Endothelial cell (in vitro differentiated cells): ENCODE measurements at regions not wholly inside any gene's neighbourhood (a gene's known extent, or its start where the extent isn't known, plus 50 kb on each side); places are given as distances from the start of the nearest gene placed in this dataset.

Experiments used
- DNase-seq: peaks from one replicate; pipeline ENCODE4 v3.0.0; 2021; ENCODE audit warnings: low spot score
- H3K27ac Mint-ChIP-seq: one replicate; pipeline ENCODE4 v1.8.0; 2021; ENCODE audit warnings: mixed read lengths, inconsistent platforms; ENCODE audit not compliant: unreplicated experiment
- H3K27me3 Mint-ChIP-seq: one replicate; pipeline ENCODE4 v1.8.0; 2021; ENCODE audit warnings: mild to moderate bottlenecking, moderate library complexity, mixed read lengths, inconsistent platforms; ENCODE audit not compliant: unreplicated experiment
- H3K36me3 Mint-ChIP-seq: one replicate; pipeline ENCODE4 v1.8.0; 2021; ENCODE audit warnings: mild to moderate bottlenecking, low read depth, mixed read lengths, inconsistent platforms; ENCODE audit not compliant: unreplicated experiment
- H3K4me1 Mint-ChIP-seq: one replicate; pipeline ENCODE4 v1.8.0; 2021; ENCODE audit warnings: mild to moderate bottlenecking, mixed read lengths, inconsistent platforms; ENCODE audit not compliant: unreplicated experiment
- H3K4me3 Mint-ChIP-seq: one replicate; pipeline ENCODE4 v1.8.0; 2021; ENCODE audit warnings: mild to moderate bottlenecking, mixed read lengths, inconsistent platforms; ENCODE audit not compliant: unreplicated experiment
- H3K9me3 Mint-ChIP-seq: one replicate; pipeline ENCODE4 v1.8.0; 2021; ENCODE audit warnings: mixed read lengths, inconsistent platforms; ENCODE audit not compliant: unreplicated experiment
- CTCF ChIP-seq: fragments of 200-600 bp; sonication (generic); IDR thresholded peaks from one replicate; pipeline ENCODE4 v1.5.0; 2021; ENCODE audit warnings: antibody characterized with exemption; ENCODE audit not compliant: unreplicated experiment

- Mint-ChIP-seq H3K4me3 (no peak overlapping the region), H3K4me1 (no peaks in the 10 kb centered on the region), H3K9me3 (no peaks in the 10 kb centered on the region), H3K27ac (no peak overlapping the region), H3K36me3 (no peaks in the 10 kb centered on the region), H3K27me3 (no peaks in the 10 kb centered on the region)
- DNase-seq = no peak
- TF ChIP-seq CTCF = no peak
Measured at GRCh38 chr1:163781146-163781545, 459.4 kb downstream of the NUF2 start.

GRCh38 chr1:163785868-163786405 is 464.2 kb downstream of the NUF2 start:
- H3K27ac Mint-ChIP-seq = no peak overlapping the region
- DNase-seq = no peak
- no peaks in the 10 kb centered on the region for H3K36me3 Mint-ChIP-seq
- no peak for TF ChIP-seq CTCF
- H3K27me3 Mint-ChIP-seq = no peaks in the 10 kb centered on the region
- H3K4me1 Mint-ChIP-seq = no peaks in the 10 kb centered on the region
- no peaks in the 10 kb centered on the region for H3K9me3 Mint-ChIP-seq
- no peak overlapping the region for H3K4me3 Mint-ChIP-seq

GRCh38 chr1:163789911-163790310 is 468.2 kb downstream of the NUF2 start:
- no peak overlapping the region for H3K4me3 Mint-ChIP-seq
- H3K4me1 Mint-ChIP-seq = no peaks in the 10 kb centered on the region
- no peaks in the 10 kb centered on the region for H3K9me3 Mint-ChIP-seq
- TF ChIP-seq CTCF = no peak
- H3K36me3 Mint-ChIP-seq = no peaks in the 10 kb centered on the region
- no peak for DNase-seq
- no peak overlapping the region for H3K27ac Mint-ChIP-seq
- H3K27me3 Mint-ChIP-seq = peaks cover 2% of the 10 kb centered on the region

GRCh38 chr1:163794551-163794950 is 472.8 kb downstream of the NUF2 start:
- no peaks in the 10 kb centered on the region for H3K36me3 Mint-ChIP-seq
- DNase-seq = no peak
- H3K27me3 Mint-ChIP-seq = peaks cover 2% of the 10 kb centered on the region
- no peaks in the 10 kb centered on the region for H3K9me3 Mint-ChIP-seq
- no peak overlapping the region for H3K27ac Mint-ChIP-seq
- H3K4me3 Mint-ChIP-seq = no peak overlapping the region
- H3K4me1 Mint-ChIP-seq = no peaks in the 10 kb centered on the region
- TF ChIP-seq CTCF = no peak

- peaks cover 2% of the 10 kb centered on the region for H3K27me3 Mint-ChIP-seq
- DNase-seq = no peak
- no peak for TF ChIP-seq CTCF
- H3K4me3 Mint-ChIP-seq = no peak overlapping the region
- no peak overlapping the region for H3K27ac Mint-ChIP-seq
- H3K9me3 Mint-ChIP-seq = no peaks in the 10 kb centered on the region
- no peaks in the 10 kb centered on the region for H3K4me1 Mint-ChIP-seq
- no peaks in the 10 kb centered on the region for H3K36me3 Mint-ChIP-seq
Measured at GRCh38 chr1:163796394-163796821, 474.7 kb downstream of the NUF2 start.
